Heart right ventricle (tissue), 16 donors: ENCODE measurements at regions not wholly inside any gene's neighbourhood (a gene's known extent, or its start where the extent isn't known, plus 50 kb on each side); places are given as distances from the start of the nearest gene placed in this dataset.
"Not testable (repeated sequence)": the region's sequence is repeated elsewhere in the genome, so short reads cannot be mapped to it uniquely, and the experiment has no call there.

Experiments used
- ATAC-seq, 8 donors: fragments of 200-7000 bp; cut with Tn5 transposase; one replicate each; pipeline ENCODE4 v1.9.1; 2020; ENCODE audit warnings: mild to moderate bottlenecking in 8 of 8, moderate library complexity in 8 of 8, moderate number of reproducible peaks in 1 of 8
- DNase-seq, 2 donors: peaks; one replicate each; pipeline ENCODE4 v3.0.0-alpha.2; 2020
- H3K27ac ChIP-seq, 10 donors: fragments of 200-600 bp; sonication (generic) in 2 of 10; one replicate each; pipeline versions ENCODE4 v1.5.0 to v1.8.0; 2020 to 2022; ENCODE audit warnings: mild to moderate bottlenecking in 3 of 10
- H3K27me3 ChIP-seq, 7 donors: fragments of 200-600 bp; one replicate each; pipeline ENCODE4 v1.8.0; 2021 to 2022; ENCODE audit warnings: mild to moderate bottlenecking in 2 of 7
- H3K36me3 ChIP-seq, 9 donors: fragments of 200-600 bp; sonication (generic) in 1 of 9; one replicate each; pipeline versions ENCODE4 v1.5.0 to v1.8.0; 2020 to 2022; ENCODE audit warnings: mild to moderate bottlenecking in 2 of 9
- H3K4me1 ChIP-seq, 9 donors: fragments of 200-600 bp; sonication (generic) in 1 of 9; one replicate each; pipeline versions ENCODE4 v1.5.0 to v1.8.0; 2020 to 2022; ENCODE audit warnings: mild to moderate bottlenecking in 4 of 9
- H3K4me3 ChIP-seq, 10 donors: fragments of 200-600 bp; sonication (generic) in 2 of 10; one replicate each; pipeline versions ENCODE4 v1.5.0 to v1.8.0; 2020 to 2022; ENCODE audit warnings: mild to moderate bottlenecking in 7 of 10, moderate library complexity in 2 of 10
- H3K9me3 ChIP-seq, 11 donors: fragments of 200-600 bp in 10 of 11; sonication (generic) in 2 of 11; one replicate each; pipeline versions ENCODE4 v1.5.0 to v1.8.0; 2013 to 2022; ENCODE audit warnings: mild to moderate bottlenecking in 2 of 11, control low read depth in 1 of 11, moderate library complexity in 1 of 11
- CTCF ChIP-seq, 9 donors: fragments of 200-600 bp; sonication (generic) in 2 of 9; IDR thresholded peaks; one replicate each; pipeline versions ENCODE4 v1.5.0 to v1.8.0; 2021 to 2022; ENCODE audit warnings: antibody characterized with exemption in 9 of 9, mild to moderate bottlenecking in 5 of 9, moderate library complexity in 1 of 9
- WGBS, 2 donors: extraction: QIAGEN DNeasy Blood & Tissue Kit; methylation state at CpG; one replicate each; pipeline ENCODE4 v1.1.7; 2013; ENCODE audit warnings: inconsistent platforms in 1 of 2; 5-methylcytosine and 5-hydroxymethylcytosine counted together
- intact Hi-C, 10 donors: fragments of 100-400 bp; cut with DNase I; formaldehyde crosslinking; loops; one replicate each; pipeline versions ENCODE4 v1.11.1 to v1.14.2; 2022
- donor health status: Arrhythmogenic right ventricular cardiomyopathy.
- donor health status: ischemic (EF 13 %, LVEDD 7.1; RV severe dilation, severe dysfunction).
- donor health status: healthy with polysubstance abuse.
- donor health status: DM: no; HTN: yes; CAD: no.
- donor health status: DM: no; HTN: no; CAD: no.
- donor health status: ischemic (EF 25% LVEDD 6.9; RV normal size, moderate dysfunction).
- donor health status: ischemic (EF 25% LVEDD 5.7; RV mildly dilated, moderate dysfunction).
- donor health status: healthy.
- donor health status: DM: yes; HTN: yes; CAD: no.
- donor health status: Ischemic cardiomyopathy.
- donor health status: ischemic (EF 35%, LVEDD 5.7; RV mildly dilated, moderate dysfunction).
- donor health status: nonischemic (EF 11% LVEDD 7.7; RV severe dilation, severe dysfunction).
- donor health status: DM: yes; HTN: yes; CAD: no.
- donor health status: PGD.
- donor health status: ischemic (EF 29% LVEDD 5.4; RV normal size, mild dysfunction).
- donor health status: nonischemic (EF 23%, LVEDD 6.1; RV moderate dilation, normal function).

DNA sequence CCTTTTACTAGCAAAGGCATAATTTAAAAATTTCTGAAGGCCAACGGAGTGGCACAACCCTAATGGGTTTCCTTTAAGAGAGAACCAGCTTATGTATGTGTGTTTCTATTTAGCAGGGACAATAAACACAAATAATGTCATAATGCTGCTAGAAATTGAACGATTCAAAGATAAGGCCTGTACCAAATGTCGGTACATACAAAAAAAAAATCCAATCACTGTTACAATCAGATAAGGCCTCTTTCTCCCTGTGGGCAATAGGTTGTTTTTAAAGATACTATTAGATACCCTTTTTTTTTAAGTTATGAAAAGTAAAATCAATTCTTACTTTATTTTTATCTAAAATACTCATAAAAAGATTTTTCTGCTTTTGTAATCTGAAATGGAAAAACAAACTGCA is 821.0 kb downstream of the PRELID2 start:
- TF ChIP-seq CTCF (IDR thresholded peaks at IDR 0.05), result no peak
- Histone ChIP-seq H3K4me3 (no peak overlapping the region), H3K36me3 (no peaks in the 10 kb centered on the region), H3K4me1 (no peaks in the 10 kb centered on the region), H3K27me3 (no peaks in the 10 kb centered on the region), H3K9me3 (no peaks in the 10 kb centered on the region), H3K27ac (no peak overlapping the region)
- intact Hi-C loops, result no loop called here
- no peak for DNase-seq
- ATAC-seq, result no peak
- WGBS, 2 donors, result 84 to 88% methylated on average over 3 of the region's 3 CpGs

- ATAC-seq (no peak), DNase-seq (no peak)
- no peak for TF ChIP-seq CTCF (IDR thresholded peaks at IDR 0.05)
- no peaks in the 10 kb centered on the region for H3K36me3 ChIP-seq
- no peaks in the 10 kb centered on the region for H3K27me3 ChIP-seq
- no peaks in the 10 kb centered on the region for H3K4me1 ChIP-seq
- peaks cover 0 to 9% (median 5%) of the 10 kb centered on the region in 11 donors for H3K9me3 ChIP-seq
- H3K27ac ChIP-seq, result no peak overlapping the region
- no peak overlapping the region for H3K4me3 ChIP-seq
- intact Hi-C loops, result no loop called here
Observed at GRCh38 chr5:145010834-145011233, 824.3 kb downstream of the PRELID2 start.

DNA sequence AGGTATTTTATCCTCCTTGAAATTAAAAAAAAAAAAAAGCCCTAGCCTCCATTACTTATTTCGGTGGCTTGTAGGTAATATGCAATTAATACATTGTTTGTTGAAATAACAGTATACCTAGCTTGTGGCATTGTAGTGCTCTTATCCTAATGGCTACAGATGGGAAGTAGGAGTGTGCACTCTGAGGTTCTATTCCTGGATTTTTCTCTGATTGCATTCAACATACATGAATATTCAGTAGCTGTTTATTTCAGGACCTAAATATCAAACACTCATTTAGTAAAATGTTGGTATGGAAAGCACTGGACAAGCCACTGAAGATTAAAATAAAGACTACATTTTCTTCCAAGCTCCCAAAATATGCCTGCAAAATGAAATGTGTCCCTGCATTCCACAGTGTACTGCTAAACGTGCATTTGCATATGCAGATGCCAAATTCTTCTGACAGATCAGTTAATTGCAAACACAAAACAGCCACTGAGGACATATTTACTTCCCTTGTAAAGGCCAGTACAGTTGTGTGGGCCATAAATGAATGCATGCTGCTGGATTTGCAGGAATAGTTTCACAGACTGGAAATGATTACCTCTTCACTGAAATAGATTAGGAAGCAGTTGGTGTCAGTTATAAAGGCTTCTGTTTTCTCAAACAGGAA is 826.1 kb downstream of the PRELID2 start:
- H3K27me3 ChIP-seq, result no peaks in the 10 kb centered on the region
- intact Hi-C loops, result no loop called here
- no peak overlapping the region for H3K4me3 ChIP-seq
- DNase-seq (no peak), ATAC-seq (no peak)
- no peak overlapping the region for H3K27ac ChIP-seq
- peaks cover 0 to 18% (median 5%) of the 10 kb centered on the region in 11 donors for H3K9me3 ChIP-seq
- no peak for TF ChIP-seq CTCF (IDR thresholded peaks at IDR 0.05)
- no peaks in the 10 kb centered on the region for H3K36me3 ChIP-seq
- WGBS, 2 donors, result 64 to 65% methylated on average over 2 of the region's 2 CpGs
- H3K4me1 ChIP-seq, result no peaks in the 10 kb centered on the region

DNA sequence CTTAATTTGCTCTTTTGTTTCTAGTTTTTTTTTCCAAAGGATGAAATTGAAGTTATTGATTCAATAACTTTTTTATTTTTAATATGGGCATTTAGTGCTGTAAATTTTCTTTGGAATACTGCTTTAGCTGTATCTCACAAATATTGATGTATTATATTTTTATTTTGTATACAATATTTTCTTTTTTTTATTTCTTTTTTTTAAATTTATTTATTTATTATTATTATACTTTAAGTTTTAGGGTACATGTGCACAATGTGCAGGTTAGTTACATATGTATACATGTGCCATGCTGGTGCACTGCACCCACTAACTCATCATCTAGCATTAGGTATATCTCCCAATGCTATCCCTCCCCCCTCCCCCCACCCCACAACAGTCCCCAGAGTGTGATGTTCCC is 823.7 kb downstream of the KCTD16 start:
- intact Hi-C loops, H3K4me3 ChIP-seq, DNase-seq, H3K36me3 ChIP-seq, ATAC-seq, H3K27me3 ChIP-seq, H3K27ac ChIP-seq, H3K4me1 ChIP-seq: not testable (repeated sequence)
- H3K9me3 ChIP-seq, result peaks cover 0 to 19% (median 0%) of the 10 kb centered on the region in 11 donors

GRCh38 chr5:144983101-144983500 is 812.4 kb downstream of the KCTD16 start:
- ATAC-seq (no peak), DNase-seq (no peak)
- Histone ChIP-seq H3K27me3 (peaks cover 0 to 3% (median 0%) of the 10 kb centered on the region in 7 donors), H3K4me3 (no peak overlapping the region), H3K27ac (no peak overlapping the region), H3K9me3 (peaks cover 0 to 6% (median 0%) of the 10 kb centered on the region in 11 donors), H3K4me1 (no peaks in the 10 kb centered on the region), H3K36me3 (no peaks in the 10 kb centered on the region)
- no peak for TF ChIP-seq CTCF (IDR thresholded peaks at IDR 0.05)
- intact Hi-C loops, result no loop called here
